HUES48 (cell line): ENCODE measurements at regions not wholly inside any gene's neighbourhood (a gene's known extent, or its start where the extent isn't known, plus 50 kb on each side); places are given as distances from the start of the nearest gene placed in this dataset.

Source experiments
- H3K27ac ChIP-seq: one replicate; pipeline ENCODE4 v1.7.0; 2013; ENCODE audit warnings: low read depth, low read length, inconsistent platforms
- H3K27me3 ChIP-seq: 2 replicates; pipeline ENCODE4 v1.6.1; 2013; ENCODE audit warnings: mild to moderate bottlenecking, low read length; ENCODE audit not compliant: control insufficient read depth, insufficient read depth
- H3K36me3 ChIP-seq: 2 replicates; pipeline ENCODE4 v1.6.1; 2013; ENCODE audit warnings: low read length; ENCODE audit not compliant: control insufficient read depth, insufficient read depth
- H3K4me1 ChIP-seq: 2 replicates; pipeline ENCODE4 v1.6.1; 2013; ENCODE audit warnings: mild to moderate bottlenecking, low read length; ENCODE audit not compliant: control insufficient read depth, insufficient read depth
- H3K4me3 ChIP-seq: 2 replicates; pipeline ENCODE4 v1.5.1; 2013; ENCODE audit warnings: mild to moderate bottlenecking, low read depth, low read length
- H3K9ac ChIP-seq: 2 replicates; pipeline ENCODE4 v1.6.1; 2013; ENCODE audit warnings: mild to moderate bottlenecking, low read depth, low read length, moderate library complexity
- H3K9me3 ChIP-seq: 2 replicates; pipeline ENCODE4 v1.6.1; 2013; ENCODE audit warnings: low read length; ENCODE audit not compliant: control insufficient read depth, insufficient read depth

- Histone ChIP-seq H3K36me3 (no peaks in the 10 kb centered on the region), H3K9ac (no peak overlapping the region), H3K27ac (no peak overlapping the region), H3K27me3 (no peaks in the 10 kb centered on the region), H3K4me3 (no peak overlapping the region), H3K4me1 (no peaks in the 10 kb centered on the region), H3K9me3 (no peaks in the 10 kb centered on the region)
Observed at GRCh38 chr5:155989879-155990278, 337.1 kb upstream of the SGCD start.

GRCh38 chr5:155996123-155996522, 330.8 kb upstream of the SGCD start:
- H3K27me3 ChIP-seq = no peaks in the 10 kb centered on the region
- no peaks in the 10 kb centered on the region for H3K36me3 ChIP-seq
- no peaks in the 10 kb centered on the region for H3K9me3 ChIP-seq
- no peak overlapping the region for H3K27ac ChIP-seq
- no peak overlapping the region for H3K9ac ChIP-seq
- 0 out of 2 replicates have a peak, but pooled peaks cover 4% of the 10 kb centered on the region for H3K4me1 ChIP-seq
- no peak overlapping the region for H3K4me3 ChIP-seq

GRCh38 chr5:155998257-155998656, 328.7 kb upstream of the SGCD start:
- H3K27ac ChIP-seq = no peak overlapping the region
- no peak overlapping the region for H3K4me3 ChIP-seq

GRCh38 chr5:156000115-156000514, 326.8 kb upstream of the SGCD start:
- no peaks in the 10 kb centered on the region for H3K9me3 ChIP-seq
- H3K4me1 ChIP-seq = 0 out of 2 replicates have a peak, but pooled peaks cover 4% of the 10 kb centered on the region
- H3K27ac ChIP-seq = no peak overlapping the region
- H3K4me3 ChIP-seq = no peak overlapping the region
- H3K9ac ChIP-seq = no peak overlapping the region
- no peaks in the 10 kb centered on the region for H3K36me3 ChIP-seq
- no peaks in the 10 kb centered on the region for H3K27me3 ChIP-seq

More at GRCh38 chr5:155998257-155998656, 328.7 kb upstream of the SGCD start:
- H3K9ac ChIP-seq = no peak overlapping the region
- H3K36me3 ChIP-seq = no peaks in the 10 kb centered on the region
- 0 out of 2 replicates have a peak, but pooled peaks cover 4% of the 10 kb centered on the region for H3K4me1 ChIP-seq
- no peaks in the 10 kb centered on the region for H3K27me3 ChIP-seq
- H3K9me3 ChIP-seq = no peaks in the 10 kb centered on the region

DNA sequence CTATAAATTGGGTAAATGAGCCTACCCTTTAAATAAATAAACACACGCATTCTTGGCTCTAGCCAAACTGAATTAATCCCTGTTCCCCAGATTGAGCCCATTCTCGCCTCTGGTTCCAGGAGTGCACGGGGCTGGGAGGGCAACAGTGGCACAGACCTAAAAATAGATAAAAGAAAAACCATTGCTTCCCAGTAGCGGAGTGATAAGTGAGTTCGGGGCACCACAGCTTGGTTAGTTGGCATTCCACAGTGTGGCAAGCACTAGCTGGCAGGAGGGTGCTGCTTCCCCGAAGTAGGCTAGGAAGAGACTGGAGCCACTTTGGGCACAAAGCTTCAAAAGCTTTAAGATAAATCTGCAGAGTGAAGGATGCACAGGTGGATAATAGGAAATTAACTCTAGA, 322.2 kb upstream of the SGCD start:
- no peak overlapping the region for H3K4me3 ChIP-seq
- H3K9me3 ChIP-seq = no peaks in the 10 kb centered on the region
- no peaks in the 10 kb centered on the region for H3K36me3 ChIP-seq
- H3K27ac ChIP-seq = no peak overlapping the region
- no peaks in the 10 kb centered on the region for H3K27me3 ChIP-seq
- H3K4me1 ChIP-seq = no peaks in the 10 kb centered on the region
- H3K9ac ChIP-seq = no peak overlapping the region

DNA sequence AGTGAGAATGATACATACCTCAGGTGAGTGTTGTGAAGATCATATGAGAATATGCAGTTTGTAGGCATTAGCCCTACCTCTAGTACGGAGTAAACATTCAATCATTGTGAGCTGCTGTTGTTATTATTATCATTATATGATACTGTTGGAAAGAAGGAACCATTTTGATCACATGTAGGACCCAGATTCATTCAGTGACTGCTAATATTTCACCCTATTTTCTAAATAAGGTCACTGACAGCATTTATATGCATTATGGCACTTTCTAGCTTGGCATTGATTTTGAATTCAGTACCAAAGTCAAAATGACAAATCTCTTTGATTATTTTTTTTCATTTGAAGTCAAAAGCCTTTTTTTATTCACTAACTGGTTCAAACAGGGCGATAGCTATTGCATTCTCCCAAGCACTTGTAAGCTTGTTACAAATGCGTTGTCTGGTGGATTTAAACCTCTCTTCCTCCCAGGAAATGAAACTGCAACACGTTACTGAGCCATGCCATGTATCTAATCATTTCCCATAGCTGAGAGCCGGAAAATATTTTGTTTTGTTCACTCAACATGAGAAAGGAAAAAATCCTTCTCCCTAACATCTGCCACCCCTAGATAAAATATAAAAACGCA, 320.8 kb upstream of the SGCD start:
- Histone ChIP-seq H3K4me1 (no peaks in the 10 kb centered on the region), H3K4me3 (no peak overlapping the region), H3K36me3 (no peaks in the 10 kb centered on the region), H3K9me3 (no peaks in the 10 kb centered on the region), H3K27me3 (no peaks in the 10 kb centered on the region), H3K9ac (no peak overlapping the region), H3K27ac (no peak overlapping the region)

GRCh38 chr5:156008844-156009243, 318.1 kb upstream of the SGCD start:
- no peaks in the 10 kb centered on the region for H3K36me3 ChIP-seq
- no peak overlapping the region for H3K27ac ChIP-seq
- no peak overlapping the region for H3K9ac ChIP-seq
- H3K4me3 ChIP-seq = no peak overlapping the region
- no peaks in the 10 kb centered on the region for H3K27me3 ChIP-seq
- no peaks in the 10 kb centered on the region for H3K9me3 ChIP-seq
- no peaks in the 10 kb centered on the region for H3K4me1 ChIP-seq

DNA sequence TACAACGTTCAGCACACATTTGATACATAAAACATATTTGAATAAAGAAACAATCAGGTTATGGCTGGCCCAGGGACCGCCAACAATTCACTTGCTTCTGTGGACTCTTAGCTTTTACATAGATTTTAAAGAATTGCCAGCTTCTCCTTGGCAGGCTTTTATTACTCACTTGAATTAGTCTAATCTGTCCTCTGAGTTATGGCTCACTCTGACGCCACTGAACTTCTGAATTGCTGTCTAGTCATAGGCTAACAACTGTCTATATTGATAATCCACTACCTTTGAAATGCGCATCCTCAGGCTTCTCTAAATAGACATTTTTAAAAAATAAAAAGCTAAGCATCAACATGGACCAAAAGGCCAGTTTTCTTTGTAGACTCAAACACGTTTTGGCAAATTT, 317.4 kb upstream of the SGCD start:
- Histone ChIP-seq H3K9me3 (no peaks in the 10 kb centered on the region), H3K36me3 (no peaks in the 10 kb centered on the region), H3K27me3 (no peaks in the 10 kb centered on the region), H3K27ac (no peak overlapping the region), H3K4me1 (no peaks in the 10 kb centered on the region), H3K9ac (no peak overlapping the region), H3K4me3 (no peak overlapping the region)

GRCh38 chr5:156015137-156015536, 311.8 kb upstream of the SGCD start:
- H3K9me3 ChIP-seq = no peaks in the 10 kb centered on the region
- no peaks in the 10 kb centered on the region for H3K36me3 ChIP-seq
- H3K27me3 ChIP-seq = no peaks in the 10 kb centered on the region
- H3K27ac ChIP-seq = no peak overlapping the region
- H3K9ac ChIP-seq = no peak overlapping the region
- H3K4me1 ChIP-seq = no peaks in the 10 kb centered on the region
- no peak overlapping the region for H3K4me3 ChIP-seq

GRCh38 chr5:156019130-156019529, 307.8 kb upstream of the SGCD start:
- Histone ChIP-seq H3K4me1 (peaks cover 9% of the 10 kb centered on the region), H3K27ac (no peak overlapping the region), H3K9ac (no peak overlapping the region), H3K36me3 (no peaks in the 10 kb centered on the region), H3K27me3 (no peaks in the 10 kb centered on the region), H3K9me3 (no peaks in the 10 kb centered on the region), H3K4me3 (no peak overlapping the region)

DNA sequence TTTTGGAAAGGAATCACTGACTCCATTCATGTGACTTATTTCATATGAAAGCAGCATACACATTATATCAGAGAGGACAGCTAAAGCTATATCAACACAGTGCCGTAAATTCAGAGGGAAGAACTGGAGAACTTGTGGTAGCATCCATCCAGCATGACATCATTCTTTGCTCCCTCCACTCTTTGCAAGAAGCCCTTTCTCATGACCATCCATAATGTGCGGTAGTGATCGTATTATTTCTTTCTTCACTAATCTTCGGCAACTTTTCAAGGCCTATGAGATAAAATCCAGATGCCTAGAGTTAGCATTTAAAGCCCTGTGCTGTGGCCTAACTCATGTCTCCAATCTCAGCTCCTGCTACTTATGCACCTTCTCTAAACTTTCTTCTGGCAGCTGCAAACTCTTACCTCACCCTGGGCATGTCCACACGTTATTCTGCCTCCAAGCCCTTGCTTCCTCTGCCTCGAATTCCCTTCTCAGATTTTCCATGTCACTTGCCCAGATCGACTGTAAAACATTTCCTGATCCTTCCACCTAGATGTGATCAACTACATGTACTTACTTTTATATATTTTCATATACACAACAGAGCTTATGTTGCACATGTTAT, 307.3 kb upstream of the SGCD start:
- Histone ChIP-seq H3K4me3 (no peak overlapping the region), H3K27ac (no peak overlapping the region), H3K27me3 (no peaks in the 10 kb centered on the region), H3K36me3 (no peaks in the 10 kb centered on the region), H3K9ac (no peak overlapping the region), H3K9me3 (no peaks in the 10 kb centered on the region), H3K4me1 (peaks cover 9% of the 10 kb centered on the region)
